HG02943 (cell line): ENCODE measurements at regions not wholly inside any gene's neighbourhood (a gene's known extent, or its start where the extent isn't known, plus 50 kb on each side); places are given as distances from the start of the nearest gene placed in this dataset.
"Not testable (repeated sequence)": the region's sequence is repeated elsewhere in the genome, so short reads cannot be mapped to it uniquely, and the experiment has no call there.

Source experiments
- ATAC-seq: cut with Tn5 transposase; IDR thresholded peaks from one replicate; pipeline ENCODE4 v1.9.1; 2021; ENCODE audit warnings: mild to moderate bottlenecking, low read depth, moderate library complexity; ENCODE audit not compliant: unreplicated experiment

DNA sequence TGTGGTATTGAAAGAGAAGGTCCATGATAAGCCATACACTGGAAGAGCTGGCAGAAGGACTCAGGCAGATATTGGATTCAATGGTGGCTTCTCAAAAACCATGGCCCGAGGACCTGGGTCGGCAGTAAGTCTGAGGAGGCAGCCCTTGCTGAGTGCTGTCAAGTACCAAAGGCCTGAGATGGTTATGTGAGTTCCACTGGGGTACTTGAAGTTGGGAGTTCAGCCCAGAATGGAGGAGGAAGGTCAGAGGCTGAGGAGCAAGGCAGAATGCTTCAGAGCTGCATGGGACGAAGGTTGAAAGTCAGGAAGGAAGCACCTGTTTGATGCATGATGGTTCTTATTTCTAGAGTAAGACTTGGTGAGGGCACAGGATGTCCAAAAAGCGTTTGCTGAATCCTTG lies 194.9 kb downstream of the DIRAS2 start:
- no peak for ATAC-seq

DNA sequence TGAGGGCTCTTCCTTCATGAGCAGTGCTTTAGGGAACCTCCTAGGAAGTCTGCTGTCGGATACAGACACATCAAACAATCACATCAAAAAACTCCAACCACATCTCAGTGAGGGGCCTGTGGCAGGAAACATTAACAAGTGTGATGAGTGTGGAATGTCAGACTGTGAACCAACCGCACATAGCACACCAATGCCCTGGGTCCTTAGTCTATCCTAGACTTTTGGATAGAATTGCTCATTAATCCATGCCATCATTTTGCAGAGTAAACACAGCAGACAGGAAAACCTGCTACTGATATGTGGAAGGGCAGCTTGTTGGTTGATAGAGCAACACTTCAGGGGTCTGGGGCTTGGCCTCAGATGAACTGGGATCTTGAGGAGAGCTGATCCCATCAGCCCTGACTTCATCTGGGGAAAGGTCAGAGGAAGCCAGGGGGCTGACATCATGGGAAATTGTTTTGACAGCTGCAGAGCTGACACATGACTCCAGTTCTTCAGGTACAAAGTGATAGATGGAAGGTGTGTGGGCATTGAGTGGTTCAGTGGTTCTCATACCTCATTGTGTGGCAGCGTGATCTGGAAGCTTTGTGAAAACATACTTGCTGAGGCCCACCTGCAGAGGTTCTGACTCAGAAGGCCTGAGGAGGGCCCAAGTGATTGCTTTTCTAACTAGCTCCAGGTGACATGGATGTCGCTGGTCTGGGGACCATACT lies 193.3 kb downstream of the DIRAS2 start:
- ATAC-seq = no peak

DNA sequence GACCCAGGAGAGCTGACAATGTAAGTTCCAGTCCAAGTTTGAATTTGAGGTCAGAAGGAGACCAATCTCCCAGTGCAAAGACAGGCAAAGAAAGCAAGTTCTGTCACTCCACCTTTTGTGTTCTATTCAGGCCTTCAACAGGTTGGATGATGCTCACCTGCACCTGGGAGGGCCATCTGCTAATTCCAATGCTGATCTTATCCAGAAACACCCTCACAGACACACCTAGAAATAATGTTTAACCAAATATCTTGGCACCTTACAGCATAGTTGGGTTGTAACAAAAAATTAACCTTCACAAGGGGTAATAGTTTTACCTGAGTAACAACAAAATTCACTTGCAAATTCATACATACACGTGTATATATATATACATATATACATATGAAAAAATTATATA lies 190.8 kb downstream of the DIRAS2 start:
- ATAC-seq = no peak

DNA sequence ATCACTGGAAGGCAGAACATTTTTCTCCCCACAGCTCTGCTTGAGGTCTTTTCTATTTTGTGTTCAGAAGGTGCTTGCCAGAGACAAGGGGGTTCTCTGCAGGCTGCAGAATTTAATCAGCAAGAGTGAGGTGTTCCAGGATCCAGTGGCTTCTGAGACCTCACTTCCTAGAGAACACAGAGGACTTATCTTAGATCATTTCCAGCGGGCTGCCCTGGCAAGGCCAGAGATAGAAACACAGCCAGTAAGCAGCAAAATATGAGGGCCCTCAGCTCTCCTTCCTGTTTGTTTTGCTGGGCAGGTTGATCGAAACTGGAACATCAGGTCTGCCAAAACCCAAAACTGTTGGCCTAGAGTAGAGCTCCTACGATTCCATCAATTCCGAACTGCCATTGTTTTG lies 187.3 kb downstream of the DIRAS2 start:
- ATAC-seq = no peak

DNA sequence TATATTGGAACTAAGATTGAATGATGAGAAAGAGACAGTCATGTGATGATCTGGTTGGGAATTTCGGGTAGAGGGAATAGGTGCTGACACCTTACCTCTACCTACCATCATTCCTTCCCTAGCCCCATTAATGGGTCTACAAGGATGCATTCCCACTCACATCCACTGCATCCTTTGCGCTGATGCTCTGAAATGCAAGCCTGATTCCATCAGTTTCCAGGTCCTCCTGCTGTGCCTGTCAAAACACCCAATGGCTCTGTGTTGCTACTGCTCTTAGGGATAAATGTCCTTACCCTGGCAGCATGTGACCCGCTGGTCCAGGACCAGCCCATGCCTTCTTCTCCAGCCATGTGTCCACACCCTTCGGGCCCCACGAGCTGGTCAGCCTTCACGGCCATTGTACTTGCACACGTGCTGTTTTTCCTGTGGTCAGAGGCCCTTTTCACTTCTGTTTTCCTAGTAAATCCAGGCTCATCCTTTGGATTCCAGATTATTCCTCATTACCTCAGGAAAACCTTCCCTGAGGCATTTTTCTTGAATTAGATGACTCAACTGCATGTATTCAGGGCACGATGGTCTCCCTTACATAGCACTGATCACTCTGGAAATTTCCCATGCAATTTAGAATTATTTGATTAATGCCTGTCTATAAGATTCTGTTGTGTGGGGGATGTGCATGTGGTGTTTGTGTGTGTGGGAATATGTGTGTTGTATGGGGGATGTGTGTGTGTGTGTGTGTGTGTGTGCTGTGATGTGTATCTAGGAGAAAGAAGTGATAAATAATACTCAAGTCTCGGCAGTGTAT lies 185.0 kb downstream of the DIRAS2 start:
- ATAC-seq = no peak

DNA sequence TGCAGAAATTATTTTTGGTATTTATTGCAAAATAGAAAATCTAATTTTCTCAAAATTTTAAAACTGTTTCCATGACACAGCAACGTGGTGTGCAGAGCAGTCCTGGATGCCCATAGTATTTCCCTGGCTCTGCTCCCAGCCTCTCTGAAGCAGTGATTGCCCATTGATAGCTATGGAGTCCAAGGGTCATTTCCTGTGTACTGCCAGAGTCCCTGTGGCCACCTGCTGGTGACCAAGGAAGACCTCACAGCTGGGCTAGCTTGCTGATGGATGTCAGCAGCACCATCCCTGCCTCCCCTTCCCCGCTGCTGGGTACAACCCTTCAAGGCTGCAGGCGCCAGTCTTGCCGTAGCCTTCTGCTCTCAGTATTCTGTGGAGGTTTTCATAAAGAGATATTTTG lies 184.1 kb downstream of the DIRAS2 start:
- no peak for ATAC-seq

DNA sequence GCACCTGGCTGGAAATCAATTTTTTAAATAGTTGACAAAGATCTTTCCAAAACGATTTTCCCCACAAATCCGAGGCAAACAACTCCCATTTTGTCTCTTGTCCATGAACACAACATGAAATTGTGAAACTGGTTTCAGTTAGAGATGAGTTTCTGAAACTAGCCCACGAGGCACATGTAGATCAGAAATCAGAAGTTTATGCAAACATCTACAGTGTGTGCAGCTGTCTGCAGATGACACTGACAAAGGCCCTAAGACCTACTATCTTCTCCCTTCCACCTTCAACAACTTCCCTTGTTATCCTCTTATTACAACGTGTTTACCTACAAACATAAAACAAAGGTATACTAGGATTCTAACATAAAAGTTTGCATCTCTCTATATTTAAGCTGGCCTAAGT lies 183.3 kb downstream of the DIRAS2 start:
- peak; percentile 73 for ATAC-seq

DNA sequence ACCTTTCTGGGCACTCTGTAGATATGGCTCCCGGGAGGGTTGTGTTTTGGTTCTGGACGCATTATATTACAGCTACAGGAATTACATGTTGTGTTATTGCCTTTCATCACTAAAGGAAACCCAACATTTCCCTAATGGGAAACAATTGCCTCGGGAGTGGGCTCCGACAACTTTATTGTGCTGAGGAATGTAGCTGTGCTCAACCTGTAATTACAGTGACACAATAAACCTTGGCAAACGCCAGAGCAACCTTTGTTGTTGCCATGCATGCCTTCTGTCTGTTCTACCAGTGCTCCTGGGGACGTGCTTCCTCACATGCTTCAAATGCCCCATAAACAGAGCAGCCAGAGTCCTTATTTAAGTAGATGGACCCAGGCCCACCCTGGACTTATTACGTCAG lies 182.4 kb downstream of the DIRAS2 start:
- no peak for ATAC-seq

DNA sequence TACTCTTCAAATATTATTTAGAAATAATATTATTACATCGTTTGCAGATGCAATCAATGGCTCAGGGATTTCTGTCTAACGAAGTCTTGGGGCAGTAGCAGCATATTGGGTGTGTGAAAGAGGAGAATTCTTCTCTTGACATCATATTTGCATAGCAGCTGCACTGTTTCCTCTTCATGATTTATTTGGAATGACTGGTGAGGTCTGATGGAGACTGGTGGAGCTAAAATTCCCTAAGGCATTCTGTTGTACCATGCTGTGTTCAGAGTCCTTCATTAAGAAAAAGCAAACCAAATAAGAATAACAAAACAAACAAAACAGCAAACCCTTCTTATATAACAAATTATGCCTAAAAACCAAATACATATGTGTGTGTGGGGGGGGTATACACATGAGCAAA lies 177.6 kb downstream of the DIRAS2 start:
- no peak for ATAC-seq

DNA sequence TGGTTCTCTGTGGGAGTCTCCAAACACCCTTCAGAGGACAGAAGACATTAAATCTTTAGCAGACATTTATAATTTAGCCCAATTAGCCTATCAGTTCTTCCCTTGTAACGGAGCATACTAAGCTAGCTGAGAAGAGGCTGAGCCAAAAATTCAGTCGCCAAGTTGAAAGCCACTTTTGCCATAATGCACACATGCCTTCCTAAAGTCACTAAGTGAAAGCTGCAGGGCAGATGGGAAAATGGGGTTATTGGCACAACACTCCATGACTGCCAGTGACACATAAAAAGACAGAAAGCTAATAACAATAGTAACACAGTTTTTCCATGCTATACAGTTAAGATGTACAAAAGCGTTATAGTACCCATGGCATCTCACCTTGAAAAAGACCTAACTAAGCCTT lies 176.2 kb downstream of the DIRAS2 start:
- ATAC-seq = no peak

DNA sequence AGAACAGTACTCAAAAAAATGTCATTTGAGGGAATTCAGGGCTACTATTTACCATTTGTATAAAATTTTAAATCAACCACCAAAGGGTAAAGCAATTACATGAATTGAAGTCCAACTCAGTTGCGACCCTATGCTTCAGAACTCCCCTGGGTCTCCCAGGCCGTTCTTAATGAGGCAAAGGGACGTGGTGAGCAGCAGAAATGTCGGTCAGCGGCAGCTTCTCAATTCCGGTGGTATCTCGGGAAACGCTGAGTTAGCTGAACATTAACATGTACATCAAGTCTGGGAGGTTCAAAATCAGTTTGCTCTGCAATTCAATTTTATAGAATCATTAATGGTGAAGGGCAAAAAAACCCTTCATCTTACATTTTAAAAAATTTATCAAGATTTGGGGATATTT lies 173.2 kb downstream of the DIRAS2 start:
- ATAC-seq = no peak

DNA sequence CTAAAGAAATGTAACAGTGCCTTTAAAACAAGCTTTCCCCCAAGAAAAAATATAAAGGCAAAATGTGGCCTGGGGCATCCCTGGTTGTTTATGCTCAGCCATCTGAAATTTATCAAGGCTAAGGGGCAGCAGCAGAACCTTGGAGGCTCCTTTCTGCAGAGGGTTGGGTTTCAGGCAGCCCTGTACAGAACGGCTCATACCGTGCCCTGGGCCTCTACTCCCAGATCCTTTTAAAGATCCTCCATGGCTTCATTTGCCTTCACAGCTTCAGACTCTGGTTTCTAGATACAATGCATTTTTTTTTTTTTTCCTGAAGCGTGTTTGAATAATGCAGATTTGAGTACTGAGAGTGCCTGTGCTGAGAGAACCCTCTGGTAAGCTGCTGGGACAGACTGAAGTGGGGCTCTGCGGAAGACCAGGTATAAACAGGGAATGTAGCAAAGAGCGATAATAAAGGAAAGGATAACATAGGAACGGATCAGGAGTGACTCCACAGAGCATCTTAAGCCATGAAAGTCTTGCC lies 172.7 kb downstream of the DIRAS2 start:
- no peak for ATAC-seq

DNA sequence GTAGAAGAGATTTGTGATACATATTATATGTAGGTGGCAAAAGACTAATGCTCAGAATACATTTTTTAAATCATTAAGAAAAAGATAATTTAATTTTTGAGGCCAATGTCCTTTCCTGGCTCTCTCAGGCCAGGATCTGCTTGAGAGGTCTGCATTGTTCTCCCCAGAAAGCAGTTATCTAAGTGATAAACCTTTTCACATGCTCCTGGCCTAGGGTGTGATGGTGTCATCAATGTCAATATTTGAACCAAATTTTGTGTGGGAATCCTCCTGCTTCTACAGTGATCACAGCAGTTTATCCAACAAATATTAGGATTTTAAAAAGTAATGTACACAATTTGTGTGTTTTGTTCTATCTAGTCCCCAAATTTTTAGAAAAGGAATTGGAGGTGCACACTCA lies 166.6 kb downstream of the DIRAS2 start:
- ATAC-seq = no peak

DNA sequence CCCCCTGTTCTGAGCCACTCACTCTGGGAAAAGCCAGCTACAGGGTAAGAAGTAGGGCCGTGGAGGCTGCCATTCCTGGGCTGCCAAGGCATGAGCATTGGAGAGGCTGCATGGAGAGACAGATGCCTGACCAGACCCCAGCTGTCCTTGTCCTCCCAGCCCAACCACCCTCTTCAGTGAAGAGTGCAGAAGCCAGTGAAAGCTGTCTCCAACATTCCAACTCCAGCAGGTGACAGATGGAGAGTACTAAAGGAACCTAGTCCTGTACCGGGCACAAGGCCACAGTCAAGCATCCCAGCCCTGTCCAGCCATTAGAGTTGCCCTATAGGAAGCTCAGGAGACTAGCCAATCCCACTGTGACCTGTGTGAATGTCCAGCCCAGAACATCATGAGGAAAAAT lies 165.1 kb downstream of the DIRAS2 start:
- ATAC-seq = no peak

DNA sequence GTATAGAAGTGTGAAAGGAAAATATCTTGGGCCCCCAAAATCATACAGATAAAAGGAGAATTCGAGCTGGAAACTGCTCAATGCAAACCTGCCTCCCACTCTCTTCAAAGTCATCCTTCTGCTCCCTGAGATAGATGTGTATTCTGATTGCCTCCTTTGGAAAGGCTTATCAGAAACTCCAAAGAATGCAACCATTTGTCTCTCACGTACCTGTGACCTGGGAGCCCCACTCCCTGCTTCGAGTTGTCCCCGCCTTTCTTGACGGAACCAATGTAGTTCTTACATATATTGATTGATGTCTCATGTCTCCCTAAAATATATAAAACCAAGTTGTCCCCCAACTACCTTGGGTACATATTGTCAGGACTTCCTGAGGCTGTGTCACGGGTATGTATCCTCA lies 163.8 kb downstream of the DIRAS2 start:
- ATAC-seq = no peak

DNA sequence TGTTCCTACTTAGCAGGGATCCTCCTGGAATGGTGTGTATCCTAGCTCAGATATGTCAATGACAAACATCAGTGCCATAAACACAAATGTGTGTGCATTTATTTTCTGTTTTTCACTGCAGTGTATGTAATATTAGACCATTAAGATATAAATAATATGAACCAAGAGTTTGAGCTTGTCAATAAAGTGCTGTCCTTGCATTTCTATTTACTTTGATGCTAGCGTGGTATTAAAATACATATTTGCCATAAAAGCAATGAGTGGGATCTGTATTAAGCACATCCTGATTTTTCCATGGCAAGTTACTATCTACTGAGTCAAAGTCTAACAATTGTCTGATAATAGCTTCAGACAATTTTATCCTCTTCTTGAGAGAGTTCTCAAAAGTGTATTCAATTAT lies 157.6 kb downstream of the DIRAS2 start:
- ATAC-seq = no peak

DNA sequence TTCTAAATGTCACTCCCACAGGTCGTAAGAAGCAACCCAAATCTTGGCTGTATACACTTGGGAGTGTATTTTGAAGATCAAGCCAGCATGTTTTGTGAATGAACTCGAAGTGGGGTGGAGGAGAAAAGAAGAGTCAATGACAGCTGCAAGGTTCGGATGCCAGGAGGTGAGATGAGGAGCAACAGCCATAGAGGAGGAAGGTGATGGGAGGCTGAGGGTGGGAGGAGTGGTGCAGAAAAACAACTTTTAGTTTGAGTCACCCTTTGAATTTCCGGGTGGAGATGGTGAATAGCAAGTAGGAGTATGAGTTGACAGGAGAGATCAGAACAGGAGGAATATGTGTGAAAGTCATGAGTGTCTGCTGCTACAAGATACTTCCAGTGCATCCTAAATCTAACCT lies 153.6 kb downstream of the DIRAS2 start:
- ATAC-seq = no peak

DNA sequence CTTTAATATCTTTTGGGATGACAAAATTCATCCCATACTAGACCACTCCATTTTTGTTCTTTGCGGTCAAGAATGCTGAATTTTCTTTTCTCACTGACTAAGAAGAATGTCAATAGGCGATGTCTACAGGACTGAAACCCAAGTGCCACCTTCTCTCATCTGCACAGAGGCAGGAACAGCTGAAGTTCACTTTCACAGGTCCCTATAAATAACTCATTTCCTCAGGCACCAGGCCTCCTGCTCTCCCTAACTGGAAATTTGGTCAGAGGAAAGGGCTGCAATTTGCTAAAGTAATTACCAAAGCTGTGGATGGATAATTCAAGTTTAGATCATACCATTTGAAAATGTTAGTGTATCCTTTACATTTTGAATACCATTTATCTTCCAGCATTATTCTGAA lies 142.9 kb downstream of the DIRAS2 start:
- ATAC-seq = no peak

DNA sequence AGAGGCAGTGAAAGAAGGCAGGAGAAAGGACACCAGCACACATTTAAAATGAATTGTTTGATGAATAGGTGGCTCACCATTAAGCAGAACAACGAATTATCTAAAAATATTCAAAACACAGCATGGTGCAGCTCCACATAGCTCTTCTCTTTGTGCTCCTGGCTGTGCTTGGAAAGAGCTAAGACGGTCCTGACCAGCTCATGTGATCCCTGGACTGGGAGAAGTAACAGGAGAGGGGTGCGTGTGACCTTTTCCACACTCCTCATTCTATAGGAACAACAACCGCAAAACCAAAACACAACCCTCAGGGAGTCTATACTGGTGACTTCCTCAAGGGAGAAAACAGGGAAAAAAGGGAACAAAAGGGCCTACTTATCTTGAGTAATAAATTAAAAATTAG lies 140.5 kb downstream of the DIRAS2 start:
- no peak for ATAC-seq

DNA sequence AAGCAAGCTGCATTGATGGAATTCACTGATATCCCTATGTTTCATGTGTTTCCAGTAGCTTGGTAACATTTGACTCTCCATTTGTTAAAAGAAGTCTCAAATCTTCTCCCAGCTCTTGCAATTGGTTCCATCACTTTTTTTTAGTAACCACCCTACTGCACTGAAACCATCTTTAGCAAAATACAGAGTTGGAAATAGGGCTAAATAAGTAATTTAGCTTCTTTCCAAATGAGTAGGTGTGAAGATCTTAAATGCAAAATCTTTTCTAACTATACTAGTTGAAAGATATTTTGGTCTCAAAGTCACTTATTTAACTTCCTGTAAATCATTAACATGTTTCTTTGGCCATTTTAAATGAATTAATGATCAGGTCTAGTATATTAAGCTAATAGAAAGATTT lies 138.1 kb downstream of the DIRAS2 start:
- ATAC-seq = no peak

DNA sequence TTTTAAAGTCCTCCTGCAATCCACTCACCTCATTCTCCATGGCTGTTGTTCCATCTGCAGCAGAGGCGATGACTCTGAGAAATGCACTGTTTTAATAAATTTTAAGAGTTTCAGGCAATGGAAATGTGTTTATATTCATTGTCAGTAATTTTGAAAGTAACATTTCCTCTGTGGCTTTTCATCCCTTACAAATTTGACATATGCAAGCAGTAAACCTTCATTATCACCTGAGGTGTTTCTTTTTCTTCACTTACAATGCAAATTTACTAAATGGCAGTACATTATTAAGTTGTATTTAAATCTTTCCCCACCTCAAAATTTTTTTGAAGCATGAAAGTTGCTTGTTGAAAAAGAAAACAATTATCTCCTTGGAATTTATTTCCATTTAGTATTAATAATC lies 136.9 kb downstream of the DIRAS2 start:
- ATAC-seq = no peak

DNA sequence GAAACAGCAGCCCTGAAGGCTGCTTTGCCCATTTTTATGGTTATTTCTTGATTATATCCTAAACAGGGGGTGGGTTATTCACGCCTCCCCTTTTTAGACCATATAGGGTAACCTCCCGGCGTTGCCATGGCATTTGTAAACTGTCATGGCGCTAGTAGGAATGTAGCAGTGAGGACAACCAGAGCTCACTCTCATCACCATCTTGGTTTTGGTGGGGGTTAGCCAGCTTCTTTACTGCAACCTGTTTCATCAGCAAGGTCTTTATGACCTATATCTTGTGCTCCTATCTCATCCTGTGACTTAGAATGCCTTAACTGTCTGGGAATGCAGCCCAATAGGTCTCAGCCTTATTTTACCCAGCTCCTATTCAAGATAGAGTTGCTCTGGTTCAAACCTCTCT lies 136.2 kb downstream of the DIRAS2 start:
- not testable (repeated sequence) for ATAC-seq
